ENCODE measurements at regions not wholly inside any gene's neighbourhood (a gene's known extent, or its start where the extent isn't known, plus 50 kb on each side); places are given as distances from the start of the nearest gene placed in this dataset.

GRCh38 chr9:91099436-91099835, 262.3 kb downstream of the AUH start:
- TF ChIP-seq POLR2A (IDR thresholded peaks at IDR 0.05; ENCODE audit: low read length) (no peak), GATA1 (IDR thresholded peaks at IDR 0.05; ENCODE audit: low read depth, low read length) (no peak)
